ENCODE measurements at regions not wholly inside any gene's neighbourhood (a gene's known extent, or its start where the extent isn't known, plus 50 kb on each side); places are given as distances from the start of the nearest gene placed in this dataset.

DNA sequence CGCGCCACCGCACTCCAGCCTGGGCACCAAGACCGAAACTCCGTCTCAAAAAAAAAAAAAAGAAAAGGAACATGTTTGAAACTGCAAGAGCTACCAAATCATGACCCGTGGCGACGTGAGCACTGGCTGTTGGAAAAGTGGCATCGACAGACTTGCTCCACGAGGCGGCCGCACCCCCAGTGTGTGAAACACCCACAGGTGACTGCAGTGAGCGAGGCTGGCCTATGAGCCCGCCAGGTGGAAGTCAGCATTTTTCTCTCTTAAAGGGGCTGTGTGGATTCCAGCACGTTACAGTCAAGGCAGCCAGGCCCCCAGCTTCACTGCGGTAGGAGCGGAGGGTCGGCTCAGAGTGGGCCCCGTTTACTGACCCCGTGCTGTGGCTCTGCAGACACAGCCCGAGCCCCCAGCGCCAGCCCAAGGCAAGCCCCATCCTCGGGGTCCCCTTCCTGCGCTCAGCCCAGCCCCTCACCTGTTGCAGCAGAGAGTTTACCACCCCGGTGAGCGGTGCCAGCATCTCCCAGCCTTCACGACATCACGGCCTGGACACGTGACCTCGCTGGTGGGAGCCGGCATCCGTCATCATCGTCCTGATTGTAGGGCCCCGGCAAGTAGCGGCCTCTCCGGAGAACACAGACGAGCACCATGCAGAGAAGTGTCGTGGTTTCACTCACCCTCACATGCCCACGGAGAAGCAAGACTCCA, 54.3 kb upstream of the FBRSL1 start:
- TF ChIP-seq RAD21 (IDR thresholded peaks at IDR 0.05; ENCODE audit: low read length), result no peak
- TF ChIP-seq TCF12 (IDR thresholded peaks at IDR 0.05), result no peak
- no peak for TF ChIP-seq CTCF (IDR thresholded peaks at IDR 0.05)
- no peak for TF ChIP-seq FOXM1 (IDR thresholded peaks at IDR 0.05; ENCODE audit: low read depth)
- TF ChIP-seq USF1 (IDR thresholded peaks at IDR 0.05; ENCODE audit: borderline replicate concordance, low read depth), result no peak
- no peak for TF ChIP-seq POLR2AphosphoS5 (IDR thresholded peaks at IDR 0.05; ENCODE audit: low read depth, low read length)
- no peak for TF ChIP-seq YY1 (IDR thresholded peaks at IDR 0.05; ENCODE audit: low read depth)
- no peak for TF ChIP-seq PBX3 (IDR thresholded peaks at IDR 0.05)
- TF ChIP-seq, protein P1, sequence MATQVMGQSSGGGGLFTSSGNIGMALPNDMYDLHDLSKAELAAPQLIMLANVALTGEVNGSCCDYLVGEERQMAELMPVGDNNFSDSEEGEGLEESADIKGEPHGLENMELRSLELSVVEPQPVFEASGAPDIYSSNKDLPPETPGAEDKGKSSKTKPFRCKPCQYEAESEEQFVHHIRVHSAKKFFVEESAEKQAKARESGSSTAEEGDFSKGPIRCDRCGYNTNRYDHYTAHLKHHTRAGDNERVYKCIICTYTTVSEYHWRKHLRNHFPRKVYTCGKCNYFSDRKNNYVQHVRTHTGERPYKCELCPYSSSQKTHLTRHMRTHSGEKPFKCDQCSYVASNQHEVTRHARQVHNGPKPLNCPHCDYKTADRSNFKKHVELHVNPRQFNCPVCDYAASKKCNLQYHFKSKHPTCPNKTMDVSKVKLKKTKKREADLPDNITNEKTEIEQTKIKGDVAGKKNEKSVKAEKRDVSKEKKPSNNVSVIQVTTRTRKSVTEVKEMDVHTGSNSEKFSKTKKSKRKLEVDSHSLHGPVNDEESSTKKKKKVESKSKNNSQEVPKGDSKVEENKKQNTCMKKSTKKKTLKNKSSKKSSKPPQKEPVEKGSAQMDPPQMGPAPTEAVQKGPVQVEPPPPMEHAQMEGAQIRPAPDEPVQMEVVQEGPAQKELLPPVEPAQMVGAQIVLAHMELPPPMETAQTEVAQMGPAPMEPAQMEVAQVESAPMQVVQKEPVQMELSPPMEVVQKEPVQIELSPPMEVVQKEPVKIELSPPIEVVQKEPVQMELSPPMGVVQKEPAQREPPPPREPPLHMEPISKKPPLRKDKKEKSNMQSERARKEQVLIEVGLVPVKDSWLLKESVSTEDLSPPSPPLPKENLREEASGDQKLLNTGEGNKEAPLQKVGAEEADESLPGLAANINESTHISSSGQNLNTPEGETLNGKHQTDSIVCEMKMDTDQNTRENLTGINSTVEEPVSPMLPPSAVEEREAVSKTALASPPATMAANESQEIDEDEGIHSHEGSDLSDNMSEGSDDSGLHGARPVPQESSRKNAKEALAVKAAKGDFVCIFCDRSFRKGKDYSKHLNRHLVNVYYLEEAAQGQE (IDR thresholded peaks at IDR 0.05; ENCODE audit: low read depth, low read length), result no peak
- no peak for TF ChIP-seq MXI1 (IDR thresholded peaks at IDR 0.05; ENCODE audit: low read depth, low read length)
